NCI-H510A treated with DMSO at 0.1 percent for 48 hours (cell line): ENCODE measurements at regions not wholly inside any gene's neighbourhood (a gene's known extent, or its start where the extent isn't known, plus 50 kb on each side); places are given as distances from the start of the nearest gene placed in this dataset.

Experiments
- DNase-seq: peaks from one replicate; lab custom pipeline; 2025; lab: John Stamatoyannopoulos, UW

GRCh38 chr12:75836533-75836932, 195.0 kb downstream of the PHLDA1 start:
- DNase-seq: no peak

GRCh38 chr12:75834591-75834990, 197.0 kb downstream of the PHLDA1 start:
- DNase-seq: no peak

- DNase-seq: no peak
Observed at GRCh38 chr12:75833268-75833667, 198.3 kb downstream of the PHLDA1 start.

GRCh38 chr12:75831402-75831801, 200.2 kb downstream of the PHLDA1 start:
- DNase-seq: no peak

- DNase-seq: no peak
Observed at GRCh38 chr12:75827061-75827460, 204.5 kb downstream of the PHLDA1 start.

GRCh38 chr12:75825686-75826085, 205.9 kb downstream of the PHLDA1 start:
- no peak for DNase-seq

GRCh38 chr12:75823475-75823874, 208.1 kb downstream of the PHLDA1 start:
- no peak for DNase-seq

GRCh38 chr12:75822416-75822815, 209.2 kb downstream of the PHLDA1 start:
- DNase-seq: no peak

- DNase-seq: no peak
Observed at GRCh38 chr12:75820848-75821578, 210.6 kb downstream of the PHLDA1 start.

- DNase-seq: no peak
Observed at GRCh38 chr12:75820071-75820470, 211.5 kb downstream of the PHLDA1 start.

- DNase-seq: peak; percentile 41
Observed at GRCh38 chr12:75819512-75819911, 212.1 kb downstream of the PHLDA1 start.

- no peak for DNase-seq
Observed at GRCh38 chr12:75818863-75819262, 212.7 kb downstream of the PHLDA1 start.

GRCh38 chr12:75816897-75817296, 214.7 kb downstream of the PHLDA1 start:
- no peak for DNase-seq

- DNase-seq: no peak
Observed at GRCh38 chr12:75815756-75816155, 215.8 kb downstream of the PHLDA1 start.

GRCh38 chr12:75814851-75815754, 216.5 kb downstream of the PHLDA1 start:
- DNase-seq: no peak

GRCh38 chr12:75813072-75813471, 218.5 kb downstream of the PHLDA1 start:
- no peak for DNase-seq

GRCh38 chr12:75812271-75813018, 219.1 kb downstream of the PHLDA1 start:
- DNase-seq: peak; percentile 59

- no peak for DNase-seq
Observed at GRCh38 chr12:75809746-75810145, 221.8 kb downstream of the PHLDA1 start.

GRCh38 chr12:75807494-75807893, 224.1 kb downstream of the PHLDA1 start:
- DNase-seq: no peak

- no peak for DNase-seq
Observed at GRCh38 chr12:75805905-75806304, 225.7 kb downstream of the PHLDA1 start.

- no peak for DNase-seq
Observed at GRCh38 chr12:75805320-75805719, 226.3 kb downstream of the PHLDA1 start.

- DNase-seq: no peak
Observed at GRCh38 chr12:75798136-75798926, 233.2 kb downstream of the PHLDA1 start.
